H1 (cell line): ENCODE measurements at regions not wholly inside any gene's neighbourhood (a gene's known extent, or its start where the extent isn't known, plus 50 kb on each side); places are given as distances from the start of the nearest gene placed in this dataset.

ENCODE experiments used
- CTCF ChIA-PET: fragments of 300-600 bp; sonication (Branson Sonifier 250); formaldehyde crosslinking; loops from one replicate; lab custom pipeline; 2021; ENCODE audit not compliant: partially characterized antibody; lab: Charles Lee
- POLR2A ChIA-PET: fragments of 300-600 bp; sonication (Branson Sonifier 250); formaldehyde crosslinking; loops from one replicate; lab custom pipeline; 2021; ENCODE audit warnings: inconsistent platforms; ENCODE audit not compliant: partially characterized antibody; lab: Charles Lee
- DNase-seq, 2 experiments: peaks; one replicate each; pipeline versions ENCODE4 v3.0.0 to v3.0.0-alpha.2; 2010 to 2022; ENCODE audit warnings: low spot score in 2 of 2, low read depth in 1 of 2, mixed read lengths in 1 of 2
- FAIRE-seq: peaks from 2 replicates; lab custom pipeline; 2011; peaks lifted over from hg19 to GRCh38; lab: Jason Lieb, UNC
- H2AFZ ChIP-seq: 2 replicates; pipeline ENCODE4 v1.8.1; 2012; ENCODE audit warnings: low read length, inconsistent platforms
- H2AK5ac ChIP-seq: 2 replicates; pipeline ENCODE4 v1.6.1; 2013; ENCODE audit warnings: low read depth, low read length
- H2BK120ac ChIP-seq: replicated peaks from 2 replicates; pipeline ENCODE3; 2013; ENCODE audit warnings: low read depth, low read length, inconsistent platforms
- H2BK12ac ChIP-seq: 2 replicates; pipeline ENCODE4 v1.6.1; 2013; ENCODE audit warnings: low read depth, low read length
- H2BK15ac ChIP-seq: 2 replicates; pipeline ENCODE4 v1.6.1; 2013; ENCODE audit warnings: low read length
- H2BK20ac ChIP-seq: 2 replicates; pipeline ENCODE4 v1.6.1; 2013; ENCODE audit warnings: low read length
- H2BK5ac ChIP-seq: 2 replicates; pipeline ENCODE4 v1.6.1; 2013; ENCODE audit warnings: low read depth, low read length
- H3K14ac ChIP-seq: 2 replicates; pipeline ENCODE4 v1.6.1; 2013; ENCODE audit warnings: inconsistent platforms; ENCODE audit not compliant: insufficient read length
- H3K18ac ChIP-seq: 2 replicates; pipeline ENCODE4 v1.6.1; 2013; ENCODE audit warnings: low read length; ENCODE audit errors: extremely low read depth
- H3K23ac ChIP-seq: 2 replicates; pipeline ENCODE4 v1.6.1; 2013; ENCODE audit warnings: inconsistent platforms; ENCODE audit not compliant: insufficient read length
- H3K23me2 ChIP-seq: 2 replicates; pipeline ENCODE4 v1.6.1; 2013; ENCODE audit warnings: low read depth, low read length
- H3K27ac ChIP-seq: 2 replicates; pipeline ENCODE4 v1.6.1; 2011; ENCODE audit warnings: low read depth, low read length, inconsistent platforms
- H3K27me3 ChIP-seq, 4 experiments: replicated peaks in 1 of 4; 1 replicate in 1 of 4; 2 replicates in 3 of 4; pipeline versions ENCODE4 v1.6.1 to v1.8.1; 2011 to 2013; ENCODE audit warnings: low read length in 3 of 4, mild to moderate bottlenecking in 3 of 4, inconsistent platforms in 2 of 4, mixed read lengths in 2 of 4, moderate library complexity in 1 of 4; ENCODE audit not compliant: control insufficient read depth in 3 of 4, insufficient read depth in 3 of 4; ENCODE audit errors: extremely low read depth in 1 of 4
- H3K36me3 ChIP-seq, 4 experiments: 2 replicates each; pipeline versions ENCODE4 v1.6.1 to v1.8.1; 2011 to 2013; ENCODE audit warnings: mild to moderate bottlenecking in 4 of 4, low read length in 3 of 4, moderate library complexity in 2 of 4, control low read depth in 1 of 4, inconsistent platforms in 1 of 4; ENCODE audit not compliant: insufficient read depth in 4 of 4, control insufficient read depth in 2 of 4
- H3K4ac ChIP-seq: replicated peaks from 2 replicates; pipeline ENCODE3; 2013; ENCODE audit warnings: low read length, low read depth, mixed read lengths, inconsistent platforms; ENCODE audit not compliant: insufficient read length
- H3K4me1 ChIP-seq, 4 experiments: replicated peaks in 1 of 4; 1 replicate in 1 of 4; 2 replicates in 3 of 4; pipeline versions ENCODE4 v1.6.1 to v1.8.1; 2011 to 2013; ENCODE audit warnings: low read length in 3 of 4, inconsistent platforms in 2 of 4, mixed read lengths in 1 of 4; ENCODE audit not compliant: insufficient read depth in 4 of 4, control insufficient read depth in 3 of 4
- H3K4me2 ChIP-seq, 2 experiments: 2 replicates each; pipeline versions ENCODE4 v1.6.1 to v1.8.1; 2011 to 2013; ENCODE audit warnings: low read depth in 2 of 2, low read length in 2 of 2, control low read depth in 1 of 2, inconsistent platforms in 1 of 2, mild to moderate bottlenecking in 1 of 2; ENCODE audit not compliant: insufficient read depth in 1 of 2
- H3K4me3 ChIP-seq, 4 experiments: fragments of 200-600, 300-600 bp in 1 of 4; sonication (generic), shearing (Covaris generic), sonication (Bioruptor Twin) in 1 of 4; 2 replicates each; pipeline versions ENCODE4 v1.5.1 to v1.8.1; 2011 to 2016; ENCODE audit warnings: low read length in 4 of 4, low read depth in 3 of 4, control low read depth in 2 of 4, inconsistent platforms in 2 of 4, mild to moderate bottlenecking in 2 of 4, mixed read lengths in 1 of 4, moderate library complexity in 1 of 4; ENCODE audit not compliant: insufficient read depth in 2 of 4; ENCODE audit errors: extremely low read depth in 1 of 4
- H3K56ac ChIP-seq: replicated peaks from 2 replicates; pipeline ENCODE3; 2013; ENCODE audit warnings: low read depth, mild to moderate bottlenecking, mixed read lengths, low read length, inconsistent platforms; ENCODE audit not compliant: insufficient read length
- H3K79me1 ChIP-seq: 2 replicates; pipeline ENCODE4 v1.6.1; 2013; ENCODE audit warnings: low read depth, low read length, control low read depth
- H3K79me2 ChIP-seq, 2 experiments: 2 replicates each; pipeline versions ENCODE4 v1.6.1 to v1.8.1; 2012 to 2013; ENCODE audit warnings: low read length in 2 of 2, mild to moderate bottlenecking in 2 of 2, inconsistent platforms in 1 of 2; ENCODE audit not compliant: insufficient read depth in 2 of 2, control insufficient read depth in 1 of 2
- H3K9ac ChIP-seq, 4 experiments: replicated peaks in 1 of 4; 1 replicate in 1 of 4; 2 replicates in 3 of 4; pipeline versions ENCODE4 v1.6.1 to v1.8.1; 2011 to 2013; ENCODE audit warnings: low read depth in 3 of 4, low read length in 3 of 4, control low read depth in 2 of 4, mild to moderate bottlenecking in 2 of 4, moderate library complexity in 2 of 4, inconsistent platforms in 1 of 4; ENCODE audit errors: extremely low read depth in 1 of 4
- H3K9me3 ChIP-seq, 2 experiments: 2 replicates each; pipeline versions ENCODE4 v1.6.1 to v1.8.1; 2012 to 2013; ENCODE audit warnings: mild to moderate bottlenecking in 2 of 2, moderate library complexity in 2 of 2, control low read depth in 1 of 2, inconsistent platforms in 1 of 2, low read depth in 1 of 2, low read length in 1 of 2, mixed read lengths in 1 of 2; ENCODE audit not compliant: insufficient read depth in 2 of 2
- H4K20me1 ChIP-seq, 2 experiments: replicated peaks in 1 of 2; 2 replicates each; pipeline versions ENCODE3 to v1.8.1; 2011 to 2013; ENCODE audit warnings: inconsistent platforms in 2 of 2, low read length in 2 of 2, mild to moderate bottlenecking in 1 of 2; ENCODE audit not compliant: insufficient read depth in 2 of 2, control insufficient read depth in 1 of 2
- H4K5ac ChIP-seq: 2 replicates; pipeline ENCODE4 v1.6.1; 2013; ENCODE audit warnings: low read length, low read depth, mixed read lengths, inconsistent platforms; ENCODE audit not compliant: insufficient read length
- H4K8ac ChIP-seq: 2 replicates; pipeline ENCODE4 v1.8.0; 2013; ENCODE audit warnings: mild to moderate bottlenecking, moderate library complexity, low read length, inconsistent platforms; ENCODE audit not compliant: insufficient read depth; ENCODE audit errors: extremely low read depth
- H4K91ac ChIP-seq: replicated peaks from 2 replicates; pipeline ENCODE3; 2013; ENCODE audit warnings: low read length, mixed read lengths, inconsistent platforms; ENCODE audit not compliant: insufficient read length
- GTF2F1 ChIP-seq: IDR thresholded peaks from 2 replicates; pipeline ENCODE4 v1.6.1; 2012; ENCODE audit warnings: low read depth, low read length, improper control_type of control experiment, borderline replicate concordance
- HDAC6 ChIP-seq: IDR thresholded peaks from one replicate; pipeline ENCODE4 v1.7.1; 2012; ENCODE audit warnings: low read depth, mild to moderate bottlenecking, inconsistent platforms, low read length, moderate library complexity
- JUND ChIP-seq: IDR thresholded peaks from 2 replicates; pipeline ENCODE4 v1.6.1; 2011; ENCODE audit warnings: mild to moderate bottlenecking, improper control_type of control experiment, low read length
- POLR2A ChIP-seq, 2 experiments: IDR thresholded peaks; 1 replicate in 1 of 2; 2 replicates in 1 of 2; pipeline ENCODE4 v1.6.1; 2011; ENCODE audit warnings: low read depth in 2 of 2, low read length in 2 of 2, mild to moderate bottlenecking in 2 of 2; ENCODE audit errors: control extremely low read depth in 1 of 2
- SP4 ChIP-seq: IDR thresholded peaks from 2 replicates; pipeline ENCODE4 v1.6.1; 2012; ENCODE audit warnings: low read length, inconsistent platforms
- WGBS, 2 experiments: shearing (Covaris generic) in 1 of 2; methylation state at CpG; one replicate each; pipeline versions ENCODE4 v1.1.6 to v1.1.7; 2013 to 2015; ENCODE audit warnings: low lambda C conversion rate in 2 of 2, mixed read lengths in 2 of 2, inconsistent platforms in 1 of 2, low coverage in 1 of 2, missing lambda C conversion rate in 1 of 2; ENCODE audit not compliant: insufficient replicate concordance in 2 of 2, insufficient coverage in 1 of 2, insufficient read length in 1 of 2; ENCODE audit errors: extremely low coverage in 1 of 2, missing lambda C conversion rate in 1 of 2; 5-methylcytosine and 5-hydroxymethylcytosine counted together

DNA sequence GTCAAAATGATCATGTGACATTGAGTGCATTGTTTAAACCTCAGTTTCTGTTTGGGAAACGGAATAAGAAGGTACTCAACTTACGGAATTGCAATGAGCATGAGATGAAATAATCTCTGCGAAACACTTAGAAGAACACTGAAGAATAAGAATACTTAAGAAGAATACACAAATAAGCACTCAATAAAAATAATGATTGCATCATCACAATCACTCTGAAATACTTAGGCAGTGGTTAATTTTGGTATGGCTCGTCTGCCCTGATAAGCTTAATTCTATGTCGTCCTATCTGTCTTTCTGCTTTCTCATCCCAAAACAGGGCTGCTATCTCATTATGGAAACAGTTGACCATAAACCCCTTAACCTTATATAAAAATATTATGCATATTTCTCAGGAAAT is 823.6 kb downstream of the DIAPH3 start:
- Histone ChIP-seq H3K4me3 (no peak overlapping the region), H4K5ac (no peak overlapping the region), H2BK20ac (no peak overlapping the region), H2BK15ac (no peak overlapping the region), H2AFZ (peak overlapping the region; percentile 72; the same call in 1 of the 2 replicates), H3K9me3 (no peaks in the 10 kb centered on the region), H2BK12ac (no peak overlapping the region), H2BK5ac (no peak overlapping the region), H3K79me2 (no peaks in the 10 kb centered on the region), H3K27me3 (no peaks in the 10 kb centered on the region), H4K91ac (no peak overlapping the region), H3K79me1 (no peaks in the 10 kb centered on the region), H3K27ac (no peak overlapping the region), H3K36me3 (no peaks in the 10 kb centered on the region), H3K14ac (no peak overlapping the region), H3K4ac (no peak overlapping the region), H4K8ac (no peak overlapping the region), H3K23ac (no peak overlapping the region), H3K4me1 (no peaks in the 10 kb centered on the region), H3K23me2 (no peaks in the 10 kb centered on the region), H2AK5ac (no peak overlapping the region), H3K18ac (no peak overlapping the region), H4K20me1 (no peaks in the 10 kb centered on the region), H2BK120ac (no peak overlapping the region), H3K56ac (no peak overlapping the region), H3K9ac (no peak overlapping the region), H3K4me2 (no peak overlapping the region)
- FAIRE-seq (no peak), DNase-seq (no peak)
- ChIA-PET POLR2A (no interaction called here), CTCF (interaction anchor here (0.7 to 1.3 kb wide), 3 partner anchors 14 to 1029 kb away, joined by 3 to 5 read pairs (median 3); no protein-coding TSS in a partner anchor)
- 89% methylated on average over 5 of the region's 5 CpGs; no CpG with 5 or more reads in 1 of the 2 experiments for WGBS, 2 experiments
- no peak for TF ChIP-seq SP4
- TF ChIP-seq POLR2A (IDR thresholded peaks at IDR 0.05; ENCODE audit: control extremely low read depth in 1 of 2, low read depth in 2 of 2, low read length in 2 of 2), result no peak
- no peak for TF ChIP-seq JUND
- TF ChIP-seq GTF2F1, result no peak
- TF ChIP-seq HDAC6, result no peak
